IMR-90 (cell line): ENCODE measurements at regions not wholly inside any gene's neighbourhood (a gene's known extent, or its start where the extent isn't known, plus 50 kb on each side); places are given as distances from the start of the nearest gene placed in this dataset.

Experiments
- ATAC-seq: fragments of 200-7000 bp; cut with Tn5 transposase; 2 replicates; pipeline ENCODE4 v1.9.1; 2020; ENCODE audit warnings: low read depth, mild to moderate bottlenecking, moderate library complexity
- BruUV-seq: library from RNA; stranded (reverse); fragments of 400-500 nt; replicated peaks from 2 replicates; lab custom pipeline; 2021; lab: Mats Ljungman, UMichigan
- CTCF ChIA-PET: fragments of 300-600 bp; formaldehyde crosslinking; extraction: SDS; loops from one replicate; lab custom pipeline; 2021; ENCODE audit warnings: antibody characterized with exemption; lab: Yijun Ruan, JAX
- POLR2A ChIA-PET: fragments of 300-600 bp; sonication (Branson Sonifier 250); formaldehyde crosslinking; loops from one replicate; lab custom pipeline; 2022; ENCODE audit warnings: antibody characterized with exemption; ENCODE audit not compliant: unreplicated experiment; lab: Charles Lee
- DNase-seq: peaks from one replicate; pipeline ENCODE4 v3.0.0; 2013
- H2AFZ ChIP-seq: replicated peaks from 2 replicates; pipeline ENCODE3; 2013; ENCODE audit warnings: low read length, mild to moderate bottlenecking; ENCODE audit not compliant: poor library complexity
- H2AK5ac ChIP-seq: 2 replicates; pipeline ENCODE4 v1.6.1; 2013; ENCODE audit warnings: low read depth, low read length, inconsistent platforms
- H2AK9ac ChIP-seq: replicated peaks from 2 replicates; pipeline ENCODE3; 2013; ENCODE audit warnings: mild to moderate bottlenecking, low read depth, low read length, moderate library complexity; ENCODE audit not compliant: poor library complexity
- H2BK120ac ChIP-seq: 2 replicates; pipeline ENCODE4 v1.6.1; 2013; ENCODE audit warnings: low read depth, low read length, inconsistent platforms
- H2BK15ac ChIP-seq: 3 replicates; pipeline ENCODE4 v1.6.1; 2013; ENCODE audit warnings: low read depth, low read length, inconsistent platforms
- H2BK20ac ChIP-seq: 2 replicates; pipeline ENCODE4 v1.6.1; 2013; ENCODE audit warnings: low read depth, mild to moderate bottlenecking, inconsistent platforms, low read length, moderate library complexity
- H2BK5ac ChIP-seq: 2 replicates; pipeline ENCODE4 v1.6.1; 2013; ENCODE audit warnings: mild to moderate bottlenecking, low read depth, low read length, inconsistent platforms; ENCODE audit not compliant: poor library complexity, severe bottlenecking
- H3K14ac ChIP-seq: replicated peaks from 2 replicates; pipeline ENCODE4 v1.6.1; 2013; ENCODE audit warnings: low read depth, low read length, inconsistent platforms
- H3K18ac ChIP-seq: 2 replicates; pipeline ENCODE4 v1.6.1; 2013; ENCODE audit warnings: low read depth, low read length, control low read depth
- H3K23ac ChIP-seq: 2 replicates; pipeline ENCODE4 v1.6.1; 2013; ENCODE audit warnings: low read depth, low read length, inconsistent platforms
- H3K27ac ChIP-seq: 2 replicates; pipeline ENCODE4 v1.5.1; 2013; ENCODE audit warnings: mild to moderate bottlenecking, control low read depth, low read length; ENCODE audit not compliant: insufficient read depth
- H3K27me3 ChIP-seq: 2 replicates; pipeline ENCODE4 v1.6.1; 2013; ENCODE audit warnings: low read length; ENCODE audit not compliant: control insufficient read depth, insufficient read depth
- H3K36me3 ChIP-seq: 2 replicates; pipeline ENCODE4 v1.6.1; 2013; ENCODE audit warnings: low read length, mixed read lengths; ENCODE audit not compliant: control insufficient read depth, insufficient read depth
- H3K4ac ChIP-seq: 2 replicates; pipeline ENCODE4 v1.6.1; 2013; ENCODE audit warnings: low read depth, low read length, inconsistent platforms
- H3K4me1 ChIP-seq: 2 replicates; pipeline ENCODE4 v1.6.1; 2013; ENCODE audit warnings: low read length, mixed read lengths; ENCODE audit not compliant: control insufficient read depth, insufficient read depth
- H3K4me2 ChIP-seq: 2 replicates; pipeline ENCODE4 v1.6.1; 2013; ENCODE audit warnings: low read depth, mild to moderate bottlenecking, control low read depth, low read length, moderate library complexity
- H3K4me3 ChIP-seq: 2 replicates; pipeline ENCODE4 v1.5.1; 2013; ENCODE audit warnings: low read depth, mild to moderate bottlenecking, control low read depth, low read length, moderate library complexity; ENCODE audit not compliant: insufficient read depth
- H3K56ac ChIP-seq: 2 replicates; pipeline ENCODE4 v1.6.1; 2013; ENCODE audit warnings: low read length, inconsistent platforms; ENCODE audit not compliant: insufficient read depth; ENCODE audit errors: extremely low read depth
- H3K79me1 ChIP-seq, 2 experiments: 2 replicates each; pipeline ENCODE4 v1.6.1; 2013; ENCODE audit warnings: low read length in 2 of 2, inconsistent platforms in 1 of 2, low read depth in 1 of 2
- H3K9ac ChIP-seq: 2 replicates; pipeline ENCODE4 v1.6.1; 2013; ENCODE audit warnings: low read depth, low read length, control low read depth
- H3K9me1 ChIP-seq: 2 replicates; pipeline ENCODE4 v1.6.1; 2013; ENCODE audit warnings: low read length, inconsistent platforms; ENCODE audit not compliant: insufficient read depth
- H3K9me3 ChIP-seq: 2 replicates; pipeline ENCODE4 v1.6.1; 2013; ENCODE audit warnings: low read length; ENCODE audit not compliant: control insufficient read depth, insufficient read depth
- H4K20me1 ChIP-seq: 2 replicates; pipeline ENCODE4 v1.6.1; 2013; ENCODE audit warnings: low read length, inconsistent platforms; ENCODE audit not compliant: insufficient read depth
- H4K5ac ChIP-seq: 2 replicates; pipeline ENCODE4 v1.6.1; 2013; ENCODE audit warnings: mild to moderate bottlenecking, low read depth, low read length, control low read depth
- H4K8ac ChIP-seq, 2 experiments: 2 replicates each; pipeline ENCODE4 v1.6.1; 2013; ENCODE audit warnings: low read depth in 2 of 2, low read length in 2 of 2, control low read depth in 1 of 2, inconsistent platforms in 1 of 2
- H4K91ac ChIP-seq: 2 replicates; pipeline ENCODE4 v1.6.1; 2013; ENCODE audit warnings: low read depth, low read length, inconsistent platforms; ENCODE audit not compliant: insufficient read depth
- BHLHE40 ChIP-seq: fragments of 150-350 bp; IDR thresholded peaks from 2 replicates; pipeline ENCODE4 v1.6.1; 2016; ENCODE audit warnings: mild to moderate bottlenecking, low read depth, low read length
- CEBPB ChIP-seq: IDR thresholded peaks from 2 replicates; pipeline ENCODE4 v1.6.1; 2012; ENCODE audit warnings: low read depth, low read length, improper control_type of control experiment
- CHD1 ChIP-seq: IDR thresholded peaks from 2 replicates; pipeline ENCODE4 v1.6.1; 2012; ENCODE audit warnings: low read depth, low read length, improper control_type of control experiment
- FOS ChIP-seq: fragments of 150-350 bp; IDR thresholded peaks from 2 replicates; pipeline ENCODE4 v1.6.1; 2016; ENCODE audit warnings: low read depth, low read length
- MAFK ChIP-seq: IDR thresholded peaks from 2 replicates; pipeline ENCODE4 v1.6.1; 2012; ENCODE audit warnings: low read depth, low read length, improper control_type of control experiment
- MAZ ChIP-seq: IDR thresholded peaks from 2 replicates; pipeline ENCODE4 v1.6.1; 2012; ENCODE audit warnings: low read depth, mild to moderate bottlenecking, low read length, improper control_type of control experiment, moderate library complexity, borderline replicate concordance
- POLR2A ChIP-seq: IDR thresholded peaks from 2 replicates; pipeline ENCODE4 v1.6.1; 2012; ENCODE audit warnings: mild to moderate bottlenecking, low read depth, low read length
- RAD21 ChIP-seq: IDR thresholded peaks from 2 replicates; pipeline ENCODE4 v1.6.1; 2012; ENCODE audit warnings: low read length, improper control_type of control experiment
- RCOR1 ChIP-seq: IDR thresholded peaks from 2 replicates; pipeline ENCODE4 v1.6.1; 2012; ENCODE audit warnings: mild to moderate bottlenecking, low read length, improper control_type of control experiment; ENCODE audit not compliant: insufficient replicate concordance
- SMC3 ChIP-seq: fragments of 150-350 bp; IDR thresholded peaks from 2 replicates; pipeline ENCODE4 v1.6.1; 2016; ENCODE audit warnings: low read depth, mild to moderate bottlenecking, antibody characterized with exemption, low read length, moderate library complexity
- USF2 ChIP-seq: fragments of 150-350 bp; IDR thresholded peaks from 2 replicates; pipeline ENCODE4 v1.6.1; 2017; ENCODE audit warnings: mild to moderate bottlenecking, antibody characterized with exemption, low read length, low read depth
- WGBS, 2 experiments: methylation state at CpG; one replicate each; pipeline versions ENCODE4 v1.1.5 to v1.1.7; 2013; ENCODE audit warnings: missing lambda C conversion rate in 2 of 2; ENCODE audit not compliant: insufficient read length in 1 of 2; ENCODE audit errors: extremely low coverage in 2 of 2; 5-methylcytosine and 5-hydroxymethylcytosine counted together
- dilution Hi-C: fragments of 300-500 bp; cut with HindIII; formaldehyde crosslinking; loops from one replicate; pipeline ENCODE4 v1.14.3; 2018; ENCODE audit warnings: low sequenced_read_pairs; ENCODE audit not compliant: unreplicated experiment
- in situ Hi-C: fragments of 300-500 bp; cut with MboI; formaldehyde crosslinking; loops from 3 replicates; pipeline ENCODE4 v1.14.3; 2019; ENCODE audit warnings: low sequenced_read_pairs, inconsistent platforms, mixed read lengths
- intact Hi-C: fragments of 100-400 bp; cut with micrococcal nuclease; formaldehyde crosslinking; loops from 2 replicates; pipeline ENCODE4 v1.10.0; 2022
- TF ChIP-seq, protein P1 (sequence below): fragments of 150-350 bp; IDR thresholded peaks from 2 replicates; pipeline ENCODE4 v1.6.1; 2016; ENCODE audit warnings: low read depth, mild to moderate bottlenecking, low read length, moderate library complexity, borderline replicate concordance

DNA sequence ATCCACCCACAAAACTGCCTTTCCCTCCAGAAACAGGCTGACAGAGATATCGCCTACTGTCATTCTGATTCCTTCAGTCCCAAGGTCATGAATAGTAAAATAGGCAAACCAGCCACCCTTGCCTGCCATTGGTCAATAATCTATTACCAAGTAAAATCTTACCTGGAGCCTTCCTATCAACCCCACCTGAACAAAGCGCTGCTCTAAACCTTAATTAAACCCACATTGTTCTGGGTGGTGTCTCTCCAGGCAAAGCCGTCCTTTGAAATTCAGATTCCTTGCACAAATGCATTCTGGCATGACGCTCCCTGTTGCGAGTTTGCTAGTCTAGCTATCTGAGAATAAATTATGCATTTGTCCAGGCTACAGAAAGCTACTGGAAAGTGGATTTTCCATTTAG is 291.6 kb upstream of the ECI2 start:
- Histone ChIP-seq H2AK9ac (no peak overlapping the region), H3K27me3 (no peaks in the 10 kb centered on the region), H3K18ac (no peak overlapping the region), H3K79me1 (no peaks in the 10 kb centered on the region), H4K5ac (no peak overlapping the region), H2BK120ac (no peak overlapping the region), H2AFZ (no peak overlapping the region), H3K14ac (no peak overlapping the region), H3K27ac (no peak overlapping the region), H3K56ac (no peak overlapping the region), H2AK5ac (no peak overlapping the region), H4K20me1 (no peaks in the 10 kb centered on the region), H2BK20ac (no peak overlapping the region), H4K8ac (no peak overlapping the region), H3K9me3 (0 out of 2 replicates have a peak, but pooled peaks cover 3% of the 10 kb centered on the region), H3K4me2 (no peak overlapping the region), H3K4me1 (no peaks in the 10 kb centered on the region), H3K36me3 (no peaks in the 10 kb centered on the region), H4K91ac (no peak overlapping the region), H3K9me1 (no peaks in the 10 kb centered on the region), H3K4ac (no peak overlapping the region), H3K23ac (no peak overlapping the region), H3K4me3 (no peak overlapping the region), H3K9ac (no peak overlapping the region), H2BK5ac (no peak overlapping the region), H2BK15ac (no peak overlapping the region)
- ATAC-seq (no peak), DNase-seq (no peak)
- no peak for TF ChIP-seq CEBPB
- no peak for TF ChIP-seq POLR2A
- no peak for TF ChIP-seq USF2
- no peak for TF ChIP-seq BHLHE40
- no peak for TF ChIP-seq CHD1
- TF ChIP-seq, protein P1, sequence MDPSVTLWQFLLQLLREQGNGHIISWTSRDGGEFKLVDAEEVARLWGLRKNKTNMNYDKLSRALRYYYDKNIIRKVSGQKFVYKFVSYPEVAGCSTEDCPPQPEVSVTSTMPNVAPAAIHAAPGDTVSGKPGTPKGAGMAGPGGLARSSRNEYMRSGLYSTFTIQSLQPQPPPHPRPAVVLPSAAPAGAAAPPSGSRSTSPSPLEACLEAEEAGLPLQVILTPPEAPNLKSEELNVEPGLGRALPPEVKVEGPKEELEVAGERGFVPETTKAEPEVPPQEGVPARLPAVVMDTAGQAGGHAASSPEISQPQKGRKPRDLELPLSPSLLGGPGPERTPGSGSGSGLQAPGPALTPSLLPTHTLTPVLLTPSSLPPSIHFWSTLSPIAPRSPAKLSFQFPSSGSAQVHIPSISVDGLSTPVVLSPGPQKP = no peak
- TF ChIP-seq FOS = no peak
- no peak for TF ChIP-seq SMC3
- TF ChIP-seq RAD21 = no peak
- TF ChIP-seq MAZ = no peak
- no peak for TF ChIP-seq MAFK
- TF ChIP-seq RCOR1 = no peak
- CTCF ChIA-PET = no interaction called here
- intact Hi-C loops (no loop called here), in situ Hi-C loops (no loop called here), dilution Hi-C loops (no loop called here)
- no TSS peak for BruUV-seq
- 83% methylated on average over 2 of the region's 5 CpGs; no CpG with 5 or more reads in 1 of the 2 experiments for WGBS, 2 experiments
- POLR2A ChIA-PET = no interaction called here
